ENCODE measurements at regions not wholly inside any gene's neighbourhood (a gene's known extent, or its start where the extent isn't known, plus 50 kb on each side); places are given as distances from the start of the nearest gene placed in this dataset.
A peak's percentile ranks its signal among the peaks of the same experiment; 100 is the strongest.

GRCh38 chr6:53985366-53985765 is 125.9 kb upstream of the MLIP start:
- Histone ChIP-seq H3K36me3 (ENCODE audit: low read depth) (no peaks in the 10 kb centered on the region), H4K20me1 (ENCODE audit: insufficient read depth) (no peaks in the 10 kb centered on the region), H3K4me1 (ENCODE audit: insufficient read depth) (peaks cover 49% of the 10 kb centered on the region), H3K9me2 (ENCODE audit: insufficient read depth) (no peaks in the 10 kb centered on the region), H3K79me2 (ENCODE audit: insufficient read depth) (no peaks in the 10 kb centered on the region), H3K4me3 (no peak overlapping the region), H3K9ac (no peak overlapping the region), H3K4me2 (ENCODE audit: unreplicated experiment) (peak overlapping the region; percentile 62), H3K9me3 (ENCODE audit: low read depth) (no peaks in the 10 kb centered on the region), H3K27ac (no peak overlapping the region), H3K27me3 (replicated peaks; ENCODE audit: insufficient read depth) (no peaks in the 10 kb centered on the region), H2AFZ (no peak overlapping the region), H3F3A (ENCODE audit: insufficient read depth) (peaks cover 34% of the 10 kb centered on the region)
- DNase-seq: peak; percentile 21
- TF ChIP-seq EZH2phosphoT487 (IDR thresholded peaks at IDR 0.05; ENCODE audit: insufficient read depth, low read depth): no peak
- no peak for TF ChIP-seq EZH2 (IDR thresholded peaks at IDR 0.05; ENCODE audit: insufficient read depth, poor library complexity, severe bottlenecking)
- in situ Hi-C loops (cut with MboI): loop anchor here (10.0 to 25.0 kb wide), 2 partner anchors 1079 to 1252 kb away; no protein-coding TSS in a partner anchor
- WGBS, 2 experiments (ENCODE audit: low coverage in 1 of 2, low lambda C conversion rate in 2 of 2, missing lambda C conversion rate in 2 of 2): 65 to 100% methylated on average over 1 of the region's 1 CpG

- Histone ChIP-seq H3K4me3 (no peak overlapping the region), H3K36me3 (ENCODE audit: low read depth) (no peaks in the 10 kb centered on the region), H3K9ac (no peak overlapping the region), H3K4me1 (ENCODE audit: insufficient read depth) (peaks cover 49% of the 10 kb centered on the region), H3K27me3 (replicated peaks; ENCODE audit: insufficient read depth) (no peaks in the 10 kb centered on the region), H2AFZ (peak overlapping the region; percentile 28; the same call in 1 of the 2 replicates), H3K4me2 (ENCODE audit: unreplicated experiment) (peak overlapping the region; percentile 8), H3K27ac (no peak overlapping the region), H3K9me2 (ENCODE audit: insufficient read depth) (no peaks in the 10 kb centered on the region), H3K79me2 (ENCODE audit: insufficient read depth) (no peaks in the 10 kb centered on the region), H4K20me1 (ENCODE audit: insufficient read depth) (no peaks in the 10 kb centered on the region), H3K9me3 (ENCODE audit: low read depth) (no peaks in the 10 kb centered on the region), H3F3A (ENCODE audit: insufficient read depth) (peaks cover 28% of the 10 kb centered on the region)
- in situ Hi-C loops (cut with MboI): loop anchor here (10.0 to 25.0 kb wide), 2 partner anchors 1079 to 1251 kb away; no protein-coding TSS in a partner anchor
- peak; percentile 73 for DNase-seq
- WGBS, 2 experiments (ENCODE audit: low coverage in 1 of 2, low lambda C conversion rate in 2 of 2, missing lambda C conversion rate in 2 of 2): 43 to 44% methylated on average over 3 of the region's 3 CpGs
- TF ChIP-seq EZH2 (IDR thresholded peaks at IDR 0.05; ENCODE audit: insufficient read depth, poor library complexity, severe bottlenecking) (no peak), EZH2phosphoT487 (IDR thresholded peaks at IDR 0.05; ENCODE audit: insufficient read depth, low read depth) (no peak)
Measured at GRCh38 chr6:53986165-53986720, 125.0 kb upstream of the MLIP start.

- H3K9ac ChIP-seq: no peak overlapping the region
- no peaks in the 10 kb centered on the region for H3K9me2 ChIP-seq (ENCODE audit: insufficient read depth)
- H3K4me2 ChIP-seq (ENCODE audit: unreplicated experiment): peak overlapping the region; percentile 8
- H3K27ac ChIP-seq: no peak overlapping the region
- peak overlapping the region; percentile 28; the same call in 1 of the 2 replicates for H2AFZ ChIP-seq
- no peaks in the 10 kb centered on the region for H4K20me1 ChIP-seq (ENCODE audit: insufficient read depth)
- no peak overlapping the region for H3K4me3 ChIP-seq
- WGBS, 2 experiments (ENCODE audit: low coverage in 1 of 2, low lambda C conversion rate in 2 of 2, missing lambda C conversion rate in 2 of 2): 50 to 52% methylated on average over 10 of the region's 10 CpGs
- no peaks in the 10 kb centered on the region for H3K79me2 ChIP-seq (ENCODE audit: insufficient read depth)
- peaks cover 49% of the 10 kb centered on the region for H3K4me1 ChIP-seq (ENCODE audit: insufficient read depth)
- no peaks in the 10 kb centered on the region for H3K9me3 ChIP-seq (ENCODE audit: low read depth)
- TF ChIP-seq EZH2phosphoT487 (IDR thresholded peaks at IDR 0.05; ENCODE audit: insufficient read depth, low read depth) (no peak), EZH2 (IDR thresholded peaks at IDR 0.05; ENCODE audit: insufficient read depth, poor library complexity, severe bottlenecking) (no peak)
- in situ Hi-C loops (cut with MboI): loop anchor here (10.0 to 25.0 kb wide), 2 partner anchors 1078 to 1250 kb away; no protein-coding TSS in a partner anchor
- H3K27me3 ChIP-seq (replicated peaks; ENCODE audit: insufficient read depth): no peaks in the 10 kb centered on the region
- H3K36me3 ChIP-seq (ENCODE audit: low read depth): no peaks in the 10 kb centered on the region
- peaks cover 28% of the 10 kb centered on the region for H3F3A ChIP-seq (ENCODE audit: insufficient read depth)
- DNase-seq: peak; percentile 53
Measured at GRCh38 chr6:53986721-53987521, 124.3 kb upstream of the MLIP start.

- no peaks in the 10 kb centered on the region for H3K9me2 ChIP-seq (ENCODE audit: insufficient read depth)
- no peak for TF ChIP-seq EZH2 (IDR thresholded peaks at IDR 0.05; ENCODE audit: insufficient read depth, poor library complexity, severe bottlenecking)
- TF ChIP-seq EZH2phosphoT487 (IDR thresholded peaks at IDR 0.05; ENCODE audit: insufficient read depth, low read depth): no peak
- DNase-seq: no peak
- no peak overlapping the region for H3K9ac ChIP-seq
- no peaks in the 10 kb centered on the region for H3K36me3 ChIP-seq (ENCODE audit: low read depth)
- peaks cover 44% of the 10 kb centered on the region for H3K4me1 ChIP-seq (ENCODE audit: insufficient read depth)
- H2AFZ ChIP-seq: no peak overlapping the region
- no peaks in the 10 kb centered on the region for H4K20me1 ChIP-seq (ENCODE audit: insufficient read depth)
- no peak overlapping the region for H3K4me3 ChIP-seq
- no peaks in the 10 kb centered on the region for H3K9me3 ChIP-seq (ENCODE audit: low read depth)
- WGBS, 2 experiments (ENCODE audit: low coverage in 1 of 2, low lambda C conversion rate in 2 of 2, missing lambda C conversion rate in 2 of 2): 97 to 98% methylated on average over 4 of the region's 4 CpGs
- peaks cover 27% of the 10 kb centered on the region for H3F3A ChIP-seq (ENCODE audit: insufficient read depth)
- no peaks in the 10 kb centered on the region for H3K79me2 ChIP-seq (ENCODE audit: insufficient read depth)
- H3K27me3 ChIP-seq (replicated peaks; ENCODE audit: insufficient read depth): no peaks in the 10 kb centered on the region
- no peak overlapping the region for H3K27ac ChIP-seq
- in situ Hi-C loops (cut with MboI): loop anchor here (10.0 to 25.0 kb wide), 2 partner anchors 1077 to 1250 kb away; no protein-coding TSS in a partner anchor
- no peak overlapping the region for H3K4me2 ChIP-seq (ENCODE audit: unreplicated experiment)
Measured at GRCh38 chr6:53987522-53987888, 123.7 kb upstream of the MLIP start.
